ENCODE measurements at regions not wholly inside any gene's neighbourhood (a gene's known extent, or its start where the extent isn't known, plus 50 kb on each side); places are given as distances from the start of the nearest gene placed in this dataset.

DNA sequence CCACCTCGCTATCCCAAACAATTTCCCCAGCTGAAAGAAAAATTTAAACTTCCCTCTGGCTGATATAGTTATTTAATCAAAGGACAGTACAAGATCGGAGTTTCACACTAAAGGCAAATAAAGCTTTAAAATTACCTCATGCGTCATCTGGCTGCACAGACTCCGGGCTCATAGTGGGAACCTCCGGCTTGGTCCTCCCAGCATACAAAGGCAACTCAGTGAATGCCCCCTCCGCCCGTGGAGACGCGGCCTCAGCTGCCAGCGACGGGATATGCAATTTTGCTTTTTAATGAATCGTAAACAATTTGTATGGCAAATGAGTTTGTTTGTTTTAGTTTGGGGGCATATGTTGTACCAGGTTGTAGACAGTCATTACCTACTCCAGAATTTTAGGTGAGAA lies 214.6 kb upstream of the NFIA start:
- no peak overlapping the region for H3K4me3 Mint-ChIP-seq
- Histone ChIP-seq H3K56ac (ENCODE audit: insufficient read length, low read depth, low read length) (no peak overlapping the region), H4K20me1 (ENCODE audit: control insufficient read depth, insufficient read depth, insufficient read length) (no peaks in the 10 kb centered on the region), H3K79me1 (ENCODE audit: insufficient read depth, low read depth, low read length, poor library complexity, severe bottlenecking) (no peaks in the 10 kb centered on the region), H3K9ac (ENCODE audit: extremely low read depth, insufficient read length, low read length) (no peak overlapping the region), H4K91ac (ENCODE audit: insufficient read length, low read depth, low read length) (no peak overlapping the region), H3K23me2 (ENCODE audit: insufficient read length, low read depth, low read length, poor library complexity, severe bottlenecking) (no peaks in the 10 kb centered on the region), H2AFZ (ENCODE audit: low read length) (no peak overlapping the region), H3K4me2 (ENCODE audit: insufficient read depth, insufficient read length, low read length) (no peak overlapping the region), H3K4me1 (ENCODE audit: insufficient read depth, low read length) (no peaks in the 10 kb centered on the region; the same call in 1 of the 2 replicates), H3K23ac (ENCODE audit: insufficient read length, low read depth, low read length) (no peak overlapping the region), H3T11ph (ENCODE audit: low read length) (no peak overlapping the region), H3K14ac (ENCODE audit: insufficient read depth, low read length) (no peak overlapping the region), H3K27ac (ENCODE audit: insufficient read length, low read depth, low read length) (no peak overlapping the region), H3K79me2 (ENCODE audit: insufficient read depth, low read length) (no peaks in the 10 kb centered on the region), H2BK15ac (ENCODE audit: low read depth, low read length) (no peak overlapping the region), H3K9me3 (ENCODE audit: control insufficient read depth, low read depth, low read length) (no peaks in the 10 kb centered on the region), H2BK5ac (ENCODE audit: insufficient read length, low read length) (no peak overlapping the region), H3K4ac (ENCODE audit: low read depth, low read length) (no peak overlapping the region), H3K18ac (ENCODE audit: insufficient read length, low read depth, low read length) (no peak overlapping the region), H2BK120ac (ENCODE audit: low read depth, low read length, poor library complexity, severe bottlenecking) (no peak overlapping the region), H2AK5ac (ENCODE audit: insufficient read length, low read length) (no peak overlapping the region), H3K27me3 (ENCODE audit: insufficient read depth, low read length) (no peaks in the 10 kb centered on the region), H2BK12ac (ENCODE audit: insufficient read length, low read depth, low read length) (no peak overlapping the region), H2BK20ac (ENCODE audit: low read depth, low read length, poor library complexity, severe bottlenecking) (no peak overlapping the region), H4K8ac (replicated peaks; ENCODE audit: insufficient read length, low read depth, low read length) (no peak overlapping the region), H4K5ac (ENCODE audit: insufficient read length, low read depth, low read length) (no peak overlapping the region)
- H3K27ac Mint-ChIP-seq = no peak overlapping the region
- H3K9me3 Mint-ChIP-seq = no peaks in the 10 kb centered on the region
- no CpG with 5 or more reads among the region's 12 CpGs for WGBS (ENCODE audit: extremely low coverage, insufficient read length, low lambda C conversion rate)
- no peaks in the 10 kb centered on the region for H3K36me3 Mint-ChIP-seq (ENCODE audit: insufficient read depth in 1 of 3, low read depth in 3 of 3)
- no peaks in the 10 kb centered on the region for H3K27me3 Mint-ChIP-seq (ENCODE audit: low read depth)
- TF ChIP-seq, protein P1, sequence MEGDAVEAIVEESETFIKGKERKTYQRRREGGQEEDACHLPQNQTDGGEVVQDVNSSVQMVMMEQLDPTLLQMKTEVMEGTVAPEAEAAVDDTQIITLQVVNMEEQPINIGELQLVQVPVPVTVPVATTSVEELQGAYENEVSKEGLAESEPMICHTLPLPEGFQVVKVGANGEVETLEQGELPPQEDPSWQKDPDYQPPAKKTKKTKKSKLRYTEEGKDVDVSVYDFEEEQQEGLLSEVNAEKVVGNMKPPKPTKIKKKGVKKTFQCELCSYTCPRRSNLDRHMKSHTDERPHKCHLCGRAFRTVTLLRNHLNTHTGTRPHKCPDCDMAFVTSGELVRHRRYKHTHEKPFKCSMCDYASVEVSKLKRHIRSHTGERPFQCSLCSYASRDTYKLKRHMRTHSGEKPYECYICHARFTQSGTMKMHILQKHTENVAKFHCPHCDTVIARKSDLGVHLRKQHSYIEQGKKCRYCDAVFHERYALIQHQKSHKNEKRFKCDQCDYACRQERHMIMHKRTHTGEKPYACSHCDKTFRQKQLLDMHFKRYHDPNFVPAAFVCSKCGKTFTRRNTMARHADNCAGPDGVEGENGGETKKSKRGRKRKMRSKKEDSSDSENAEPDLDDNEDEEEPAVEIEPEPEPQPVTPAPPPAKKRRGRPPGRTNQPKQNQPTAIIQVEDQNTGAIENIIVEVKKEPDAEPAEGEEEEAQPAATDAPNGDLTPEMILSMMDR (conservative IDR thresholded peaks at IDR 0.05) = no peak
- peaks cover 18 to 24% of the 10 kb centered on the region in 2 experiments for H3K4me1 Mint-ChIP-seq
- no peak for DNase-seq
